ENCODE measurements at regions not wholly inside any gene's neighbourhood (a gene's known extent, or its start where the extent isn't known, plus 50 kb on each side); places are given as distances from the start of the nearest gene placed in this dataset.

- DNase-seq, result peak in 1 of 2 donors; percentile 1
These were observed 51.0 kb upstream of the TFAP2A start for GRCh38 chr6:10465629-10466499.

Measured in CD4-positive, alpha-beta T cell treated with Interleukin-4 for 1 hour (primary cell).